ENCODE measurements at regions not wholly inside any gene's neighbourhood (a gene's known extent, or its start where the extent isn't known, plus 50 kb on each side); places are given as distances from the start of the nearest gene placed in this dataset.

DNA sequence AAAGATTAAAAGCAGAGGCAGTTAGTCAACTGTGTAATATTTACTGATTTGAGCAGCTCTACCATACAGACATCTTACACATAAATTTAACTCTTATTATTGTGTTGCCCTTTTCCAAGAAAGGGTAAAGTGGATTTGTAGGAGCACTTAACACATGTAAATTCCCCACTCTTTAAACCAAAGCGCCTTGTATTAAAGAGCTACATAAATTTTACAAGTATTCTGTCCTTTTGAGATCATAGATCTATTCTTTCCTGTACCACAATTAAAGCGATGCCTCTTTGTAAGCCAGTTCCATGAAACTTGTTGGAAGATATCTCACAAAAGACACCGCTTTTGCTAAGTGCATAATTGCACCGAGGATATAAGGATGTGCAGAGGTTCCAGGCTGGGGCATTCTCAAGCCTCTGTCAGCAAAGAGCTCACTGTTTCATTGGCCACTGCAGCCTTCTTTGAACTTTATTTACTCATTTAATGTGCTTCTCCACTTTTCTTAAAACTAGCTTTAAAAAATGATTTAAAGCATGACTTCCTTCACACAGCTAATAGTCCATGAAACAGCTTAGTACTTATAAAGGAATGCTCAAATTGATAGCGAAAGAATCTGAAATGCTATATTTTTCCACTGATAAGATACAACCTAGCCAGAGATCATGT, 520.0 kb upstream of the TCF4 start:
- no peaks in the 10 kb centered on the region for H3K4me1 ChIP-seq (ENCODE audit: low read length)
- H2AFZ ChIP-seq (ENCODE audit: low read length), result no peak overlapping the region
- TF ChIP-seq, protein P1, sequence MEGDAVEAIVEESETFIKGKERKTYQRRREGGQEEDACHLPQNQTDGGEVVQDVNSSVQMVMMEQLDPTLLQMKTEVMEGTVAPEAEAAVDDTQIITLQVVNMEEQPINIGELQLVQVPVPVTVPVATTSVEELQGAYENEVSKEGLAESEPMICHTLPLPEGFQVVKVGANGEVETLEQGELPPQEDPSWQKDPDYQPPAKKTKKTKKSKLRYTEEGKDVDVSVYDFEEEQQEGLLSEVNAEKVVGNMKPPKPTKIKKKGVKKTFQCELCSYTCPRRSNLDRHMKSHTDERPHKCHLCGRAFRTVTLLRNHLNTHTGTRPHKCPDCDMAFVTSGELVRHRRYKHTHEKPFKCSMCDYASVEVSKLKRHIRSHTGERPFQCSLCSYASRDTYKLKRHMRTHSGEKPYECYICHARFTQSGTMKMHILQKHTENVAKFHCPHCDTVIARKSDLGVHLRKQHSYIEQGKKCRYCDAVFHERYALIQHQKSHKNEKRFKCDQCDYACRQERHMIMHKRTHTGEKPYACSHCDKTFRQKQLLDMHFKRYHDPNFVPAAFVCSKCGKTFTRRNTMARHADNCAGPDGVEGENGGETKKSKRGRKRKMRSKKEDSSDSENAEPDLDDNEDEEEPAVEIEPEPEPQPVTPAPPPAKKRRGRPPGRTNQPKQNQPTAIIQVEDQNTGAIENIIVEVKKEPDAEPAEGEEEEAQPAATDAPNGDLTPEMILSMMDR (IDR thresholded peaks at IDR 0.05; ENCODE audit: low read length), result no peak
- TF ChIP-seq EZH2 (optimal IDR thresholded peaks at IDR 0.05; ENCODE audit: low read depth, low read length) (no peak), EZH2phosphoT487 (IDR thresholded peaks at IDR 0.05; ENCODE audit: low read length) (no peak)
- no peak overlapping the region for H3K27ac ChIP-seq (ENCODE audit: low read length)
- DNase-seq, result no peak
- no peaks in the 10 kb centered on the region for H3K9me3 ChIP-seq (replicated peaks; ENCODE audit: insufficient read depth, low read length)
- no peaks in the 10 kb centered on the region for H3K9me2 ChIP-seq (replicated peaks; ENCODE audit: insufficient read depth, low read length)
- H3K4me3 ChIP-seq (ENCODE audit: low read length), result no peak overlapping the region
- no peaks in the 10 kb centered on the region for H3F3A ChIP-seq (ENCODE audit: insufficient read depth, low read length)
- no peaks in the 10 kb centered on the region for H3K36me3 ChIP-seq (replicated peaks; ENCODE audit: insufficient read depth, low read length)
- H4K20me1 ChIP-seq (ENCODE audit: insufficient read depth, low read length), result no peaks in the 10 kb centered on the region
- H3K79me2 ChIP-seq (ENCODE audit: low read length), result no peaks in the 10 kb centered on the region
- no peaks in the 10 kb centered on the region for H3K27me3 ChIP-seq (replicated peaks; ENCODE audit: insufficient read depth, low read length)
- no peak overlapping the region for H3K4me2 ChIP-seq (ENCODE audit: low read depth, low read length)
- no peak overlapping the region for H3K9ac ChIP-seq (ENCODE audit: low read length)

DNA sequence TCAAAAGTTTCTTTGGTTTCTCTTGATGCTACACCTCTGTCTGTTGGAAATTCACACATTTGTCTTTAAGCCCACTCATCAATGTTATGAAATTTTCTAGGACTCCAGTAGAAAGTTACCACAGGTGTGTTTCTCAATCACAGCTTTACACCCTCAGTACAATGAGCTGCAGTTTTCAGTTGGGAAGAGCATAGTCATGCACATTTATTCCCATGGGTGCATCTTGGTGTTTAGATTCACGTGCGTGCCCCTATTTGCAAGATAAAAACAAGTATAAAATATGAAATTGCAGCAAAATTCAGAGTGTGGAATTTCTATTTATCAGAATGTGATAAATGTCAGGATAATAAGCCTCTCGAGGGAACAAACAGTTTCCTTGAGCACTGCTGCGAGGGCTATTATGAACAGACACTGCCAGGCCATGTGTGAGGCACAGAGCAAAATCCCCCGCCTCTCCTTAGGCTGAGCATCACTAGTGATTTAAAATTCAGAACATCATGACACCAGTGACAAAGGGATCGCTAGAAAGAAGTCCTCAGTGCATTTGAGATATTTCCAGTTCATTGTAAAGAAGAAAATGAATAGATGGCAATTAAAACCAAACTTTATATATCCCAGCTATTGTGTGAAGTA, 512.2 kb upstream of the TCF4 start:
- Histone ChIP-seq H2AFZ (ENCODE audit: low read length) (no peak overlapping the region), H4K20me1 (ENCODE audit: insufficient read depth, low read length) (no peaks in the 10 kb centered on the region), H3K4me2 (ENCODE audit: low read depth, low read length) (no peak overlapping the region), H3K27me3 (replicated peaks; ENCODE audit: insufficient read depth, low read length) (no peaks in the 10 kb centered on the region), H3K9me3 (replicated peaks; ENCODE audit: insufficient read depth, low read length) (no peaks in the 10 kb centered on the region), H3K27ac (ENCODE audit: low read length) (no peak overlapping the region), H3K4me3 (ENCODE audit: low read length) (no peak overlapping the region), H3K9ac (ENCODE audit: low read length) (no peak overlapping the region), H3K9me2 (replicated peaks; ENCODE audit: insufficient read depth, low read length) (no peaks in the 10 kb centered on the region), H3K4me1 (ENCODE audit: low read length) (no peaks in the 10 kb centered on the region), H3K79me2 (ENCODE audit: low read length) (no peaks in the 10 kb centered on the region), H3K36me3 (replicated peaks; ENCODE audit: insufficient read depth, low read length) (no peaks in the 10 kb centered on the region), H3F3A (ENCODE audit: insufficient read depth, low read length) (no peaks in the 10 kb centered on the region)
- no peak for DNase-seq
- TF ChIP-seq EZH2 (optimal IDR thresholded peaks at IDR 0.05; ENCODE audit: low read depth, low read length) (no peak), EZH2phosphoT487 (IDR thresholded peaks at IDR 0.05; ENCODE audit: low read length) (no peak)
- TF ChIP-seq, protein P1 (IDR thresholded peaks at IDR 0.05; ENCODE audit: low read length), result no peak

DNA sequence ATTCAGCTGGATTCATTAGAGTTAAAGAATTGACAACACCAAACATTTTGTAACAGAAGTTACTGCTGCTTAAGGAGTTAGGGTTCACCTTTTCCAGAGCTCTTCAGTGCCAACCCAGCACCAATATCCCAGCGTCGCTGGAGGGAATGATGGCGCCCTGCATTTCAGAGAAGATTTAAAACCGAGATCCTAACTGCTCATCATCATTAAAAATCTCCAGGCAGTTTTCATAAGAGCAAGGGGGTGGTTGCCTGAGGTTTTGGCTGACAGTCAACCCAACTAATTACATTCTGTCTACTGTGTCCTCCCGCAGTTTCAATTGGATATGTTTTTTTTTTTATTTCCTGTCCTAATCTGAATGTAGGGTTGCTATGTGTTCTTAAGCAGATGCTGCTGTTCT, 509.6 kb upstream of the TCF4 start:
- no peaks in the 10 kb centered on the region for H3K27me3 ChIP-seq (replicated peaks; ENCODE audit: insufficient read depth, low read length)
- no peaks in the 10 kb centered on the region for H4K20me1 ChIP-seq (ENCODE audit: insufficient read depth, low read length)
- no peaks in the 10 kb centered on the region for H3K9me2 ChIP-seq (replicated peaks; ENCODE audit: insufficient read depth, low read length)
- no peak overlapping the region for H3K4me3 ChIP-seq (ENCODE audit: low read length)
- H3K4me1 ChIP-seq (ENCODE audit: low read length), result no peaks in the 10 kb centered on the region
- H3K9me3 ChIP-seq (replicated peaks; ENCODE audit: insufficient read depth, low read length), result no peaks in the 10 kb centered on the region
- no peaks in the 10 kb centered on the region for H3K79me2 ChIP-seq (ENCODE audit: low read length)
- H3K4me2 ChIP-seq (ENCODE audit: low read depth, low read length), result no peak overlapping the region
- TF ChIP-seq EZH2 (optimal IDR thresholded peaks at IDR 0.05; ENCODE audit: low read depth, low read length), result no peak
- TF ChIP-seq, protein P1 (IDR thresholded peaks at IDR 0.05; ENCODE audit: low read length), result no peak
- TF ChIP-seq EZH2phosphoT487 (IDR thresholded peaks at IDR 0.05; ENCODE audit: low read length), result no peak
- no peak overlapping the region for H3K9ac ChIP-seq (ENCODE audit: low read length)
- no peak overlapping the region for H3K27ac ChIP-seq (ENCODE audit: low read length)
- H2AFZ ChIP-seq (ENCODE audit: low read length), result no peak overlapping the region
- H3F3A ChIP-seq (ENCODE audit: insufficient read depth, low read length), result no peaks in the 10 kb centered on the region
- H3K36me3 ChIP-seq (replicated peaks; ENCODE audit: insufficient read depth, low read length), result no peaks in the 10 kb centered on the region
- DNase-seq, result no peak

All from MM.1S (cell line).